GM21447 (cell line): ENCODE measurements at regions not wholly inside any gene's neighbourhood (a gene's known extent, or its start where the extent isn't known, plus 50 kb on each side); places are given as distances from the start of the nearest gene placed in this dataset.
"Not testable (repeated sequence)": the region's sequence is repeated elsewhere in the genome, so short reads cannot be mapped to it uniquely, and the experiment has no call there.

Source experiments
- ATAC-seq: cut with Tn5 transposase; IDR thresholded peaks from one replicate; pipeline ENCODE4 v1.9.1; 2021; ENCODE audit not compliant: unreplicated experiment

DNA sequence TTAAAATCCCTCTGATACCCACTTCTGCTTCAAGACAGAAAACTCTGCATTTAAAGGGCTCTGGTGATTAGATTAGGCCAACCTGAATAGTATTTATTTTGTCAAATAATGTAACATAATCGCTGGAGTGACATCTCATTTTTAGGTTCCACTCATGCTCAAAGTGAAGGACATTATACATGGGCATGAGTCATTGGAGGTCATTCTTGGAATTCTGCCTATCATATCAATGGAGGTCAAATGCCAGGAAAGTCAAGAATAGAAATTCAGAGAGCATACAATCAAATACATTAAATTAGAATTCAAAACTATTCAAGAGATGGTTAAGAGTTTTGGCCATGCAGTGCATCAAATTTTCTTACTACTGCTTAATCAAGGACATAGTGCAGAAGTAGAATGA is 50.8 kb upstream of the PRSS1 start:
- ATAC-seq, result no peak

- ATAC-seq, result no peak
Observed at GRCh38 chr7:142697270-142697669, 52.0 kb upstream of the PRSS1 start.

- no peak for ATAC-seq
Observed at GRCh38 chr7:142696456-142697179, 52.7 kb upstream of the PRSS1 start.

- no peak for ATAC-seq
Observed at GRCh38 chr7:142693911-142694310, 55.4 kb upstream of the PRSS1 start.

GRCh38 chr7:142690554-142691182 is 58.6 kb upstream of the PRSS1 start:
- peak; percentile 58 for ATAC-seq

GRCh38 chr7:142689439-142690120 is 59.7 kb upstream of the PRSS1 start:
- no peak for ATAC-seq

DNA sequence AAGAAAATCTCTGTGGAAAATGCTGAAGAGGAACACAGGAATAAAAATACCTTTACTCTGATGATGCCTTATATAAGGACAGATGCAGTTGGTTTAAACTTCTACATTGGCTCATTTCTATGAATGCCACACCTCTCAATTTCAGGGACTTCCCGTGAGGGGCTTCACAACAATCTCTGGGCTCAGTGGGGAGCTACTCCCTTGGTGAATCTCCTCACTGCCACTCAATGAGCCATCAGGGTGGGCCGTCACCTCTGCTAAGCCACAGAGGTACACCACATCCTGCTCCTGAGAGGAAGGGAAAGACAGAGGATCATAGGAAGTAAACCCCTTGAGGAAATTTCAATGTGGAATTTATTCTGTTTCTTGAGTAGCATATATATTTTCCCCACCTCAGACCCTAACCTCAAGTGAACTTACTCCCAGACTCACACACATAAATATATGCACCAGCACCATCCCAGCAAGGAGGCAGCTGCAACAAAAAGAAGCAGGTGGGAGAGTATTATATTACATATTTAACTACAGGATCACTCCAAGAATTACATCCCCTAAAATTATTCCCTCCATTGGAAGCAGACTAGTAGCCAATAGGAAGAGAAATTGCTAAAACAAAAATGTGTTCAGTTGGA is 63.3 kb upstream of the PRSS1 start:
- ATAC-seq, result no peak

- no peak for ATAC-seq
Observed at GRCh38 chr7:142681314-142682092, 67.8 kb upstream of the PRSS1 start.

DNA sequence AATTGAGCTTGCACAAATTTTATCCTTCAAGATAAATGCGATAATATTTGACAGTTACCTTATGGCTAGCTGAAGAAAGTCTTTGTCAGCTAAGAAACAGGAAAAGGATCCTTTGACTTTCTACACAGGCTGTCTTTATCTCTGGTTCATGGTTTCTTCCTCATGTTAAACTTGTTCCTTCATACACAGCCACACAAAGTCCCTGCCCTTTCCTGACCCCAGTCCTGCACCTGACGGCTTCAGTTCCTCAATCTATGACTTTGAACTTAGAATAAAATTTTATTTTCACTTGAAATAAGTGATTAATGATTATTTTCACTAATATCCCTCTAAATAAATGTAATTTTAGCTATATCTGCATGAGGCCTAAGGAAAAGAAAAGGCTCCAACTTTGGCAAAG is 77.8 kb upstream of the PRSS1 start:
- no peak for ATAC-seq

DNA sequence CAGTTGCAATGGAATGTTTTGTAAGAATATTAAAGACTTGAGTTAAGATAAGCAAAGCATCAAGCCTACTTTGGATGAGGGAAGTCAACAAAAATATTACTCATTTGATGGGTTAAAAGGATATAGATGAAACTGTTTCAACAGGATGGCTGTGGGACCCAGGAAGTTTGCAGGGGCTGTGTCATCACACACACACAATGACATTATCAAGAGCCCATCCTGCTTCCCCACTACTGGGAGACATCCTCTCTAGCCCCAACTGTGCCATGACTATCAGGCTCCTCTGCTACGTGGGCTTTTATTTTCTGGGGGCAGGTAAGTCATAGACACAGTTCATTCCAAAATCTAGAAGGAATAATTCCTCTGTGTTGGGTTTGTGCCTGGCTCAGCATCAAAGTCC is 78.8 kb upstream of the PRSS1 start:
- ATAC-seq, result no peak

- ATAC-seq, result no peak
Observed at GRCh38 chr7:142669074-142669654, 80.1 kb upstream of the PRSS1 start.

DNA sequence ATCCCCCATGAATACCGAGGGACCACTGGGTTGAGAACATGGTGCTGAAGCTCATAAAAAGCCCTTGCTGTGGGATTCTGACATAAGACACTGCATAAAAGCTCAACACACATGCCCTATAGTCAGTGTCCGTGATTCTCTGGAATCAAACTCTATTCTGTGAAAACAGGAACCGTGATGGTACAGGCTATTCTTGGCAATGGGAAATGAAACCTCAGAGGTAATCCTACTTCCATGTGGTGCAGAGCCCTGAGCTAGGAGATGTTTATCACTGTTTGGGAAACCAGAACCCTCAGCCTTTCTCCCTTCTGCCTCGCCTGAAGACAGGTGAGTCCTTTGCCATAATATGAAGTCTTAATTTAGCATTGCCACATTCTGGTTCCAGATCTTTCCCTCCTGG is 80.8 kb upstream of the PRSS1 start:
- ATAC-seq, result no peak

DNA sequence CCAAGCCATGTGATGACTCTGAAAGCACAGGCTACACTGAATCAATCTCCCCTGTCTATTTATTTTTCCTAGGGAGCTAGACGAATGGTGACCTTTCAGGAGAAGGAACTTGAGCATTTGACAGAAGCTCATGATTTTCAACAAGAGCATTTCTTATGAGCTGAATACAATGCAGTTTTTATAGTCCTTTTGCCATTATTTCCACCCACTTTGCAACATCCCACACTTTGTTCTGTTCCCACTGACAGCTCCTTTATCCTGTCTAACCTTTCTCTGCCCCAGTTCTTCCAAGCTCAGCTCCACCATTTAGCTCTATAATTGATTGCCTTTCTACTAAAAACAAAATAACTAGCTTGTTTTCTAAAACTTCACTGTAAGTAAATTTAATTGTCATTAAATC is 91.9 kb upstream of the PRSS1 start:
- no peak for ATAC-seq

DNA sequence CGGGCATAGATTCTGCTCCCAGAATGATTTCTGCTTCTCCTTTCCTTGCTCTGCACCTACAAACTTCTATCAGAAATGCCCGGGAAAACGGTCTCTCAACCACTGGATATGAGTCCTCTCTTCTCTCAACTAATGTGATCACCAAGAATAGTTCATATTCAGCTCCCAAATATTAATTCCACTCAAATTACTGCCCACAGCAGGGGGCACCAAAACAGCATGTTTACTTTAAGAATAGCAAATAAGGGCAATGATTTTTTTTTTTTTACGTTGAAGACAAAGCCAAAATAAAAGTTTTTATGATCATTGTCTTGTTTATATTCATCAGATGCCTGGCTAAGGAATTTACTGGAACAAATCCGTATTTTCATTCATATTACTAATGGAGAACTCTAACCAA is 94.9 kb upstream of the PRSS1 start:
- no peak for ATAC-seq

GRCh38 chr7:142647749-142648148 is 101.5 kb upstream of the PRSS1 start:
- ATAC-seq, result no peak

- ATAC-seq, result no peak
Observed at GRCh38 chr7:142646386-142647140, 102.7 kb upstream of the PRSS1 start.

DNA sequence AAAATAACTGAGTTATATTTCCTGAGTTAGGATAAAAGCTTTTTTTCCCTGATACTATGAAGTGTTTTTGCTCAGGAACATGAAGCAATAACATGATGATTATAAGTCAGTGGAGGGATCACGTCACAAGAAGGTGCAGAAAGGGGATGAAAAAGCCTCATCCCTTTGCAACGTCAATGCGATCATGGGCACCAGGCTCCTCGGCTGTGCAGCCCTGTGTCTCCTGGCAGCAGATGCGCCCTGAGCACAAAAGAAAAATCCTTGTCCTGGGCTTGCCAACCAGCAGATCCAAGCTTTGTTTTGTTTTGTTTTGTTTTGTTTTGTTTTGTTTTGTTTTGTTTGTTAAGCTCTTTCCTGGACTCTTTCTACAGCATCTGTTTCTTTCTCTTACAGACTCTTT is 103.5 kb upstream of the PRSS1 start:
- no peak for ATAC-seq

GRCh38 chr7:142642316-142642715 is 107.0 kb upstream of the PRSS1 start:
- ATAC-seq, result no peak

DNA sequence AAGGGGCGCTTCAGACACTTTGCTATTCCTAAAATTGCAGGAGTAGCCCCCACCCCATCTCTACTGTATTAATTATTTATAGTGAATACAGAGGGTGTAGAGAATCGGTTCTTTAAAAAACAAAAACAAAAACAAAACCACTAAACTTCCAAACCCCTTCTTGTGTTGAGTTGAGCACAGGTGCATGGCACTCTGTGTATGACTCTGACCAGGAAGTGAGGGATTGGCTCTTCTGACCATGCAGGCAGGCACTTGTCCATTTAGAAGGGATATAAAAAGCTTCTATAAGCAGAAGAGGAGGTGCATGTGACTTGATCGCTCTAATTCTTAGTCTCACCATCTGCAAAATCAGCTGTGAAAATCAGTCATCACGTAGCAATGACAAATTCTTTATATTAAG is 108.0 kb upstream of the PRSS1 start:
- ATAC-seq, result not testable (repeated sequence)

GRCh38 chr7:142638581-142638980 is 110.7 kb upstream of the PRSS1 start:
- no peak for ATAC-seq
